Progenitor cell of endocrine pancreas (in vitro differentiated cells): ENCODE measurements at regions not wholly inside any gene's neighbourhood (a gene's known extent, or its start where the extent isn't known, plus 50 kb on each side); places are given as distances from the start of the nearest gene placed in this dataset.

ENCODE experiments used
- DNase-seq: peaks from one replicate; pipeline ENCODE4 v3.0.0; 2021; ENCODE audit warnings: low spot score; ENCODE audit not compliant: unreplicated experiment
- H3K27ac Mint-ChIP-seq: 2 replicates; pipeline ENCODE4 v1.8.0; 2021; ENCODE audit warnings: mild to moderate bottlenecking, moderate library complexity, mixed read lengths
- H3K27me3 Mint-ChIP-seq: 2 replicates; pipeline ENCODE4 v1.8.0; 2021; ENCODE audit warnings: mixed read lengths
- H3K36me3 Mint-ChIP-seq: 2 replicates; pipeline ENCODE4 v1.8.0; 2022; ENCODE audit warnings: mixed read lengths; ENCODE audit not compliant: insufficient read depth
- H3K4me1 Mint-ChIP-seq: 2 replicates; pipeline ENCODE4 v1.8.0; 2021; ENCODE audit warnings: low read depth, mixed read lengths
- H3K4me3 Mint-ChIP-seq: 2 replicates; pipeline ENCODE4 v1.8.0; 2021; ENCODE audit warnings: low read depth, mild to moderate bottlenecking, moderate library complexity, mixed read lengths
- H3K9me3 Mint-ChIP-seq: 2 replicates; pipeline ENCODE4 v1.8.0; 2021; ENCODE audit warnings: low read depth, mixed read lengths
- CTCF ChIP-seq: fragments of 200-600 bp; sonication (generic); IDR thresholded peaks from one replicate; pipeline ENCODE4 v1.5.0; 2021; ENCODE audit warnings: antibody characterized with exemption, mild to moderate bottlenecking; ENCODE audit not compliant: unreplicated experiment

- H3K27me3 Mint-ChIP-seq: no peaks in the 10 kb centered on the region
- no peak overlapping the region for H3K27ac Mint-ChIP-seq
- no peak overlapping the region for H3K4me3 Mint-ChIP-seq
- TF ChIP-seq CTCF: no peak
- DNase-seq: no peak
- no peaks in the 10 kb centered on the region for H3K9me3 Mint-ChIP-seq
- H3K36me3 Mint-ChIP-seq: no peaks in the 10 kb centered on the region
- H3K4me1 Mint-ChIP-seq: peaks cover 2% of the 10 kb centered on the region
Observed at GRCh38 chr18:64803471-64803870, 654.6 kb upstream of the LINC00305 start.

GRCh38 chr18:64800151-64800550 lies 651.3 kb upstream of the LINC00305 start:
- H3K4me1 Mint-ChIP-seq: peaks cover 2% of the 10 kb centered on the region
- no peak overlapping the region for H3K27ac Mint-ChIP-seq
- no peak overlapping the region for H3K4me3 Mint-ChIP-seq
- no peak for DNase-seq
- no peak for TF ChIP-seq CTCF
- no peaks in the 10 kb centered on the region for H3K27me3 Mint-ChIP-seq
- H3K36me3 Mint-ChIP-seq: no peaks in the 10 kb centered on the region
- H3K9me3 Mint-ChIP-seq: peaks cover 9% of the 10 kb centered on the region

GRCh38 chr18:64799376-64799775 lies 650.5 kb upstream of the LINC00305 start:
- Mint-ChIP-seq H3K9me3 (peaks cover 9% of the 10 kb centered on the region), H3K36me3 (no peaks in the 10 kb centered on the region), H3K4me3 (no peak overlapping the region), H3K4me1 (peaks cover 2% of the 10 kb centered on the region), H3K27me3 (no peaks in the 10 kb centered on the region), H3K27ac (no peak overlapping the region)
- TF ChIP-seq CTCF: no peak
- DNase-seq: no peak

- no peak for TF ChIP-seq CTCF
- Mint-ChIP-seq H3K9me3 (no peaks in the 10 kb centered on the region), H3K36me3 (no peaks in the 10 kb centered on the region), H3K27ac (no peak overlapping the region), H3K4me3 (no peak overlapping the region), H3K27me3 (no peaks in the 10 kb centered on the region), H3K4me1 (no peaks in the 10 kb centered on the region)
- DNase-seq: no peak
Observed at GRCh38 chr18:64791236-64791635, 642.3 kb upstream of the LINC00305 start.

- no peaks in the 10 kb centered on the region for H3K27me3 Mint-ChIP-seq
- H3K27ac Mint-ChIP-seq: no peak overlapping the region
- no peaks in the 10 kb centered on the region for H3K4me1 Mint-ChIP-seq
- TF ChIP-seq CTCF: no peak
- DNase-seq: no peak
- no peak overlapping the region for H3K4me3 Mint-ChIP-seq
- no peaks in the 10 kb centered on the region for H3K36me3 Mint-ChIP-seq
- no peaks in the 10 kb centered on the region for H3K9me3 Mint-ChIP-seq
Observed at GRCh38 chr18:64785686-64786085, 636.8 kb upstream of the LINC00305 start.
